ENCODE measurements at regions not wholly inside any gene's neighbourhood (a gene's known extent, or its start where the extent isn't known, plus 50 kb on each side); places are given as distances from the start of the nearest gene placed in this dataset.

GRCh38 chr15:77556622-77557021, 76.1 kb downstream of the LINGO1 start:
- no peak overlapping the region for H3K9ac ChIP-seq (ENCODE audit: extremely low read depth, insufficient read length, low read length)
- H3K4me1 Mint-ChIP-seq: peaks cover 38 to 44% of the 10 kb centered on the region in 2 experiments
- WGBS (ENCODE audit: extremely low coverage, insufficient read length, low lambda C conversion rate): no CpG with 5 or more reads among the region's 7 CpGs

More at GRCh38 chr15:77556622-77557021, 76.1 kb downstream of the LINGO1 start:
- Histone ChIP-seq H3K27me3 (ENCODE audit: insufficient read depth, low read length) (no peaks in the 10 kb centered on the region), H3K14ac (ENCODE audit: insufficient read depth, low read length) (no peak overlapping the region), H2BK12ac (ENCODE audit: insufficient read length, low read depth, low read length) (no peak overlapping the region), H3K79me2 (ENCODE audit: insufficient read depth, low read length) (no peaks in the 10 kb centered on the region), H3K9me3 (ENCODE audit: control insufficient read depth, low read depth, low read length) (no peaks in the 10 kb centered on the region), H4K20me1 (ENCODE audit: control insufficient read depth, insufficient read depth, insufficient read length) (no peaks in the 10 kb centered on the region), H2BK120ac (ENCODE audit: low read depth, low read length, poor library complexity, severe bottlenecking) (no peak overlapping the region), H3K23ac (ENCODE audit: insufficient read length, low read depth, low read length) (no peak overlapping the region), H2BK15ac (ENCODE audit: low read depth, low read length) (no peak overlapping the region), H4K5ac (ENCODE audit: insufficient read length, low read depth, low read length) (no peak overlapping the region), H2AK5ac (ENCODE audit: insufficient read length, low read length) (no peak overlapping the region), H4K8ac (replicated peaks; ENCODE audit: insufficient read length, low read depth, low read length) (no peak overlapping the region), H3K18ac (ENCODE audit: insufficient read length, low read depth, low read length) (no peak overlapping the region), H3K4ac (ENCODE audit: low read depth, low read length) (no peak overlapping the region), H3K4me2 (ENCODE audit: insufficient read depth, insufficient read length, low read length) (no peak overlapping the region), H2BK5ac (ENCODE audit: insufficient read length, low read length) (no peak overlapping the region), H3K23me2 (ENCODE audit: insufficient read length, low read depth, low read length, poor library complexity, severe bottlenecking) (no peaks in the 10 kb centered on the region), H3K27ac (ENCODE audit: insufficient read length, low read depth, low read length) (no peak overlapping the region), H2BK20ac (ENCODE audit: low read depth, low read length, poor library complexity, severe bottlenecking) (no peak overlapping the region), H3K56ac (ENCODE audit: insufficient read length, low read depth, low read length) (no peak overlapping the region), H3K79me1 (ENCODE audit: insufficient read depth, low read depth, low read length, poor library complexity, severe bottlenecking) (no peaks in the 10 kb centered on the region), H3K4me1 (ENCODE audit: insufficient read depth, low read length) (no peaks in the 10 kb centered on the region; the same call in 1 of the 2 replicates), H2AFZ (ENCODE audit: low read length) (no peak overlapping the region), H3T11ph (ENCODE audit: low read length) (no peak overlapping the region), H4K91ac (ENCODE audit: insufficient read length, low read depth, low read length) (no peak overlapping the region)
- no peak for DNase-seq
- no peak overlapping the region for H3K27ac Mint-ChIP-seq
- H3K9me3 Mint-ChIP-seq: no peaks in the 10 kb centered on the region
- H3K36me3 Mint-ChIP-seq (ENCODE audit: insufficient read depth in 1 of 3, low read depth in 3 of 3): no peaks in the 10 kb centered on the region
- H3K27me3 Mint-ChIP-seq (ENCODE audit: low read depth): peaks cover 3% of the 10 kb centered on the region
- no peak for TF ChIP-seq CTCF (conservative IDR thresholded peaks at IDR 0.05)
- no peak overlapping the region for H3K4me3 Mint-ChIP-seq

Measured in H9 (cell line).